HepG2 (cell line): ENCODE measurements at regions not wholly inside any gene's neighbourhood (a gene's known extent, or its start where the extent isn't known, plus 50 kb on each side); places are given as distances from the start of the nearest gene placed in this dataset.

Experiments used
- ATF5 ChIP-seq: sonication (generic); formaldehyde crosslinking; IDR thresholded peaks from 2 replicates; pipeline ENCODE4 v1.4.0; 2020; ENCODE audit warnings: mild to moderate bottlenecking, low read depth, missing genetic modification reagents
- MAFF ChIP-seq: IDR thresholded peaks from 2 replicates; pipeline ENCODE4 v1.6.1; 2011; ENCODE audit warnings: low read depth, low read length, improper control_type of control experiment
- NR0B2 ChIP-seq: sonication (generic); formaldehyde crosslinking; IDR thresholded peaks from 2 replicates; pipeline ENCODE4 v1.4.0; 2020; ENCODE audit warnings: mild to moderate bottlenecking, missing genetic modification reagents
- SALL1 ChIP-seq: sonication (generic); formaldehyde crosslinking; IDR thresholded peaks from 2 replicates; pipeline ENCODE4 v1.8.0; 2022; ENCODE audit warnings: mild to moderate bottlenecking, missing genetic modification reagents
- ZBTB40 ChIP-seq, 2 experiments: fragments of 450-650 bp in 1 of 2; sonication (generic) in 1 of 2; formaldehyde crosslinking in 1 of 2; IDR thresholded peaks; 2 replicates each; pipeline versions ENCODE4 v1.6.1 to v1.8.0; 2016 to 2022; ENCODE audit warnings: antibody characterized with exemption in 1 of 2, mild to moderate bottlenecking in 1 of 2, missing genetic modification reagents in 1 of 2
- ZNF251 ChIP-seq: sonication (generic); formaldehyde crosslinking; IDR thresholded peaks from 2 replicates; pipeline ENCODE4 v1.9.0; 2021; ENCODE audit warnings: mild to moderate bottlenecking, missing genetic modification reagents
- ZNF512 ChIP-seq: sonication (generic); formaldehyde crosslinking; IDR thresholded peaks from 2 replicates; pipeline ENCODE4 v1.4.0; 2020; ENCODE audit warnings: mild to moderate bottlenecking, missing genetic modification reagents

GRCh38 chr13:76725896-76726295 is 160.3 kb downstream of the KCTD12 start (continued):
- TF ChIP-seq ZBTB40 (IDR thresholded peaks at IDR 0.05), result no peak
- TF ChIP-seq ZBTB40 (CRISPR knock-in tag; IDR thresholded peaks at IDR 0.05), result no peak
- TF ChIP-seq NR0B2, result no peak
- no peak for TF ChIP-seq SALL1 (CRISPR knock-in tag)
- TF ChIP-seq ATF5, result no peak
- TF ChIP-seq MAFF, result no peak
- no peak for TF ChIP-seq ZNF512 (CRISPR knock-in tag)
- TF ChIP-seq ZNF251 (CRISPR knock-in tag), result no peak
- TF ChIP-seq, all 625 proteins: peak for 0
